Astrocyte of the cerebellum (primary cell): ENCODE measurements at regions not wholly inside any gene's neighbourhood (a gene's known extent, or its start where the extent isn't known, plus 50 kb on each side); places are given as distances from the start of the nearest gene placed in this dataset.
A peak's percentile ranks its signal among the peaks of the same experiment; 100 is the strongest.

Experiments used
- DNase-seq: peaks from one replicate; pipeline ENCODE4 v3.0.0-alpha.2; 2011; ENCODE audit warnings: low read depth
- H3K4me3 ChIP-seq: 2 replicates; pipeline ENCODE4 v1.5.1; 2011; ENCODE audit warnings: mild to moderate bottlenecking, low read depth, low read length, moderate library complexity
- CTCF ChIP-seq: IDR thresholded peaks from 2 replicates; pipeline ENCODE4 v1.5.1; 2012; ENCODE audit warnings: low read length, low read depth, moderate library complexity, mild to moderate bottlenecking; ENCODE audit errors: missing control alignments
- in situ Hi-C: cut with HindIII; loops from 2 replicates; pipeline ENCODE4 v1.10.0; 2017; ENCODE audit warnings: low sequenced_read_pairs

DNA sequence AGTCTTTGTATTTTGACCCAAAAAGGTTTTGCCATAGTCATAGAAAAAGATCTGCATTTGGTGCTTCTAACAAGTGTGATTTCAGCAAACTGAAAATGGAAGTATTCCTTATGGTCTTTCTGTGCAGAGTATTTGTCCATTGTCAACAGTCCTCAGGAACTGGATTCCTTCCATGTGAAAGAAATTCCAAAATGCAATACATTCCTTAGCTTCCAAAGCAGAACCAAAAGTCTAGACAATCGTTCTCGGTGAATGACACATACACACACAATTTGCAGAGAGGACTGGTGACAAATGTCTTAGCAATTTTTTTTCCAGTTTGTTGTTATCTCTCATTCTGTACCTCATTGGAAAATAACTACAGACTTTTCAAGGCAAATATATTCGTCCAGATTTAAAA is 562.2 kb upstream of the SLIT2 start:
- peak; percentile 59 for DNase-seq
- in situ Hi-C loops: no loop called here
- H3K4me3 ChIP-seq: no peak overlapping the region

GRCh38 chr4:19686456-19686855 is 565.2 kb upstream of the SLIT2 start:
- TF ChIP-seq CTCF: no peak
- H3K4me3 ChIP-seq: no peak overlapping the region
- no peak for DNase-seq
- in situ Hi-C loops: no loop called here

More for the DNA sequence above, 562.2 kb upstream of the SLIT2 start:
- TF ChIP-seq CTCF: no peak

GRCh38 chr4:19684084-19684483 is 567.6 kb upstream of the SLIT2 start:
- DNase-seq: no peak
- in situ Hi-C loops: no loop called here
- TF ChIP-seq CTCF: no peak
- H3K4me3 ChIP-seq: no peak overlapping the region

DNA sequence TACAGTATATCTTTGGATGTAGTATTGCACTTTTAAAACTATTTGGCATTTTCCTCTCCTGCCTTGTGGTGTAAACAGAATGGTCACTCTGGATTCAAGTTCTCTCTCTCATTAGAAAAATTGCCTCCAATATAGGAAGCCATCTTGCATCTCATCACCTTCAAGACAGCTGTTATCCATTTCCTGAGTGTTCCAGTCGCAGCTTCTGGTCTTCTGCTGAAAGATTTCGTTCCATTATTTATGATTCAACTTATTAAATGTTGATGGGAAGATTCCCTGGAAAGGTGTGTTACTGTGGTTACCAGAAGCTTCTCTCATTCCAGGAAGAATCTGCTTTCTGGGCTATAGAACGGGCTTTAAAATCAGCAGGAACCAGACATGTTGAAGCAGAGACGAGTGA is 568.3 kb upstream of the SLIT2 start:
- H3K4me3 ChIP-seq: no peak overlapping the region
- in situ Hi-C loops: no loop called here
- no peak for DNase-seq
- TF ChIP-seq CTCF: no peak

GRCh38 chr4:19677211-19677610 is 574.5 kb upstream of the SLIT2 start:
- no peak overlapping the region for H3K4me3 ChIP-seq
- in situ Hi-C loops: no loop called here
- no peak for TF ChIP-seq CTCF
- no peak for DNase-seq

DNA sequence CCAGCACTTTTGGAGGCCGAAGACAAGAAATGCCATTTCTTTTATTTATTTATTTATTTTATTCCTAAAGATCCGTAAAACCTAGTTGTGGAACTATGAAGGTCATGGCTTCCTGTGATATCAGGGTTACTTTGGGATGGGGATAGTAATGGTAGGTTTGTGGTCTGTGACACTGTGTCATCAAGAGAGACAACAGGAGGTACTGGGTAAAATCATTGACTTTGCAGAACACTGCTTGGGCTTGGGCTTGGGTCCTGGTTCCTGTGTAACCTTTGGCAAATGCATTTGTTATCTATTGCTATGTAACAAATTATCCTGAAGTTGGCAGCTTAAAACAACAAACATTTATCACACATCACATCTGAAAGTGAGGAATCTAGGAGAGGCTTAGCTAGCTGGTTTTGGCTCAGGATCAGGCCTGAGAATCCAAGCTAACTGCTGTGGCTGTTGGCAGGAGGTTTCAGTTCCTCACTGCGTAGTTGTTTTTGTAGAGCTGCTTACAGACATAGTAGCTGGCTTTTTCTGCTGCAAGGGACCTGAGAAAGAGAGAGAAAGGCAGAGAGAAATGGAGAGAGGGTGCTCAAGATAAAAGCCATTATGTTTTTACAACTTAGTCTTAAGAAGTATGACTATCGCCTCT is 576.4 kb upstream of the SLIT2 start:
- peak; percentile 62 for DNase-seq
- H3K4me3 ChIP-seq: no peak overlapping the region
- no peak for TF ChIP-seq CTCF
- in situ Hi-C loops: no loop called here
